Esophagus squamous epithelium (tissue), 4 donors: ENCODE measurements at regions not wholly inside any gene's neighbourhood (a gene's known extent, or its start where the extent isn't known, plus 50 kb on each side); places are given as distances from the start of the nearest gene placed in this dataset.

Source experiments
- POLR2A ChIP-seq, 4 donors: fragments of 450-650 bp; IDR thresholded peaks; one replicate each; pipeline ENCODE4 v1.6.1; 2017; ENCODE audit warnings: antibody characterized with exemption in 4 of 4, mild to moderate bottlenecking in 4 of 4, moderate library complexity in 3 of 4
- TF ChIP-seq, protein P1 (sequence below), 6 experiments: fragments of 450-650 bp in 4 of 6; fragments of 200-600 bp in 2 of 6; sonication (generic) in 2 of 6; IDR thresholded peaks; one replicate each; pipeline ENCODE4 v1.5.1; 2016 to 2019; ENCODE audit warnings: antibody characterized with exemption in 6 of 6, mild to moderate bottlenecking in 4 of 6, moderate library complexity in 4 of 6

DNA sequence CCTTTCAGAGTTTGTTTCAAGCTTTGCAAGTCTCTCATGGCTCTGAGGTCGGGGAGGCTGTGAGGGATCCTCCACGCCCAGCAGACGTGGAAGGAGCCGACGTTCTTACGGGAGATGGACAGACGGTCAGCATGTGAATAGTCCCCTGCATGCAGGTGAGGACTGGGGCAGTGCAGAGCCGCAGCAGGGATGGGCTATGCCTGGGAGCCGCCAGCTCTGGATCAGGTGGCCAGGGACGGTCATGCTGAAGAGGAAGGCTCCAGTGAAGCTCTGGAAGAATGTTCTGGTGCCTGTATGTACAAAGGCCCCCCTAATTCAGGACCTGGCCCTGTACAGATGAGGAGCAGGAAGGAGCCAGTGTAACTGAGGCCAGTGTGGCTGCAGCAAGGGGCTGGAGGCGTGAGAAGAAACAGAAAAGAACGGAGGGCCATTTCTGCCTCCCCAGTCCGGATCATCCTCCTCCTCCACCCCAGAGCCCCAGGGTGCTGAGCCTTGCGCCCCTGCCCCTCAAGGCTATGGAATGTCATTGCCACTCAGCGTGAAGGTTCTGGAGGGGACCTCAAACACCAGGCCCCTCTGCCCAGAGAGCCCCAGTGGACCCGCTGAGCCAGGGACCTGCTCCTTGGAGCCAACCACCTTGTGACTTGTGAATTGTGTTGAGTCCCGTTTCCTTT is 96.8 kb upstream of the DIO3 start:
- TF ChIP-seq, protein P1, sequence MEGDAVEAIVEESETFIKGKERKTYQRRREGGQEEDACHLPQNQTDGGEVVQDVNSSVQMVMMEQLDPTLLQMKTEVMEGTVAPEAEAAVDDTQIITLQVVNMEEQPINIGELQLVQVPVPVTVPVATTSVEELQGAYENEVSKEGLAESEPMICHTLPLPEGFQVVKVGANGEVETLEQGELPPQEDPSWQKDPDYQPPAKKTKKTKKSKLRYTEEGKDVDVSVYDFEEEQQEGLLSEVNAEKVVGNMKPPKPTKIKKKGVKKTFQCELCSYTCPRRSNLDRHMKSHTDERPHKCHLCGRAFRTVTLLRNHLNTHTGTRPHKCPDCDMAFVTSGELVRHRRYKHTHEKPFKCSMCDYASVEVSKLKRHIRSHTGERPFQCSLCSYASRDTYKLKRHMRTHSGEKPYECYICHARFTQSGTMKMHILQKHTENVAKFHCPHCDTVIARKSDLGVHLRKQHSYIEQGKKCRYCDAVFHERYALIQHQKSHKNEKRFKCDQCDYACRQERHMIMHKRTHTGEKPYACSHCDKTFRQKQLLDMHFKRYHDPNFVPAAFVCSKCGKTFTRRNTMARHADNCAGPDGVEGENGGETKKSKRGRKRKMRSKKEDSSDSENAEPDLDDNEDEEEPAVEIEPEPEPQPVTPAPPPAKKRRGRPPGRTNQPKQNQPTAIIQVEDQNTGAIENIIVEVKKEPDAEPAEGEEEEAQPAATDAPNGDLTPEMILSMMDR (IDR thresholded peaks at IDR 0.05): no peak
- no peak for TF ChIP-seq POLR2A (IDR thresholded peaks at IDR 0.05)
